ENCODE measurements at regions not wholly inside any gene's neighbourhood (a gene's known extent, or its start where the extent isn't known, plus 50 kb on each side); places are given as distances from the start of the nearest gene placed in this dataset.

DNA sequence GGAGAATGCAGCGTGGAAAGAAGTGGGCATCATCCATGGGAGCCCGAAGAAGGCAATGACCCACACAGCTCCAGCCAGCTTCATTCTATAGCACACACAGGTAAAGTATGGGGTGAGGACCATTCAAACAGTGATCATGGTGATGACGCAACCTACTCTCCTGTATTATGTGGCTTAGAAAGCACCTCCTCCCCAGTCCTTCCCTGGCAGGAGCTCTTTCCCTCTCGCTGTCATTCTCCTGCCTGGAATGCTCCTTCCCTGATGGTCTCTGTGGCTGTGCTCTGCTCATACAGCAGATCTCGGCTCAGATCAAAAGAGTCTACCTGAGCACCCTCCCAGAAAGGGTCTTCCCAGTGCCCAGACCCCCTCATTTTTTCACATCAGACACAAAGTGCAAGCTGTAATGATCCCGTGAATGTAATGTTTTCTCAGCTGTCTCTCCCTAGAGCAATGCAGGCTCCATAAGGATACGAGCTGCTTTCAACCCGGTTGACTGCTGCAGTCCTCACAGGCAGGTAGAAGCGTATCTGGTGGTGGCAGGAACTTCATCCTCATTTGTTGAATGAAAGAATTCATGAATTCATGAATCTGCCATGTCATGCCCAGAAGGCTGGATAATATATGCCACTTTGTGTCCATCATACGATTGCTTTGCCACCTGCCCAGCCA, 248.8 kb downstream of the HS3ST3A1 start:
- 84% methylated on average over 7 of the region's 10 CpGs for WGBS (ENCODE audit: insufficient coverage)
- H3K4me3 Mint-ChIP-seq, result no peak overlapping the region

DNA sequence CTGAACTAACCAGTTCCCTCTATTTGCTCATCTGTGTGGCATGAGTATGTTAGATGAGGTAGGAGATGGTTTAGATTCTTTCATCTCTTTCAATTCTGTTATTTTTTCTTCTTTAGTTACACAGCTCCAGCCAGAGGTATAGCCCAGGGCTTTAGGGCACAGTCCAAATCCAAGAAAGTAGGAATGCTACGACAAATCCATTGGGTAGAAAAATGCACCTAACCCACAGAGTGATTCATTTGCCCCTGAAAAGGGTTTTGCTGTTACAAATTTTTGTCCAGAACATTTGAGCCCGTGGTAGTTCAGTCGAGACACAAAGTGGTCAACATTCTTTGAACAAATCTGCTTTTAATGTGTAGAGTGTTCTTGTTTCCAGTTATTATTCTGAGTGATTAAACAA, 250.7 kb downstream of the HS3ST3A1 start:
- H2AFZ ChIP-seq (ENCODE audit: insufficient read depth, low read depth, low read length, poor library complexity, severe bottlenecking), result no peak overlapping the region
- Mint-ChIP-seq H3K9me3 (ENCODE audit: insufficient read depth) (no peaks in the 10 kb centered on the region), H3K4me3 (no peak overlapping the region), H3K4me1 (no peaks in the 10 kb centered on the region), H3K27ac (no peak overlapping the region), H3K27me3 (no peaks in the 10 kb centered on the region)
- H3K4me3 ChIP-seq (ENCODE audit: control extremely low read depth in 1 of 5, extremely low read depth in 1 of 5, insufficient read depth in 1 of 5, low read depth in 2 of 5, low read length in 4 of 5), result no peak overlapping the region
- H4K20me1 ChIP-seq (ENCODE audit: control insufficient read depth, insufficient read depth, low read length, poor library complexity, severe bottlenecking), result no peaks in the 10 kb centered on the region
- ATAC-seq (ENCODE audit: low read depth), result no peak
- ChIA-PET POLR2A (no interaction called here), CTCF (no interaction called here)
- H3K4me1 ChIP-seq (ENCODE audit: control insufficient read depth in 2 of 2, insufficient read depth in 2 of 2, low read length in 2 of 2), result no peaks in the 10 kb centered on the region
- H3K27me3 ChIP-seq (replicated peaks in 1 of 4; ENCODE audit: control extremely low read depth in 1 of 4, control insufficient read depth in 3 of 4, insufficient read depth in 4 of 4, low read length in 3 of 4), result no peaks in the 10 kb centered on the region
- peaks cover 0 to 3% (median 0%) of the 10 kb centered on the region in 3 donors for H3K9me3 ChIP-seq (ENCODE audit: control extremely low read depth in 1 of 3, control insufficient read depth in 2 of 3, insufficient read depth in 1 of 3, low read length in 2 of 3)
- 83% methylated on average over 2 of the region's 3 CpGs for WGBS (ENCODE audit: insufficient coverage)
- intact Hi-C loops (cut with micrococcal nuclease), result no loop called here
- no peak for TF ChIP-seq EZH2 (IDR thresholded peaks at IDR 0.05; ENCODE audit: borderline replicate concordance, insufficient read depth, low read depth, low read length, poor library complexity, severe bottlenecking)
- TF ChIP-seq, protein P1, sequence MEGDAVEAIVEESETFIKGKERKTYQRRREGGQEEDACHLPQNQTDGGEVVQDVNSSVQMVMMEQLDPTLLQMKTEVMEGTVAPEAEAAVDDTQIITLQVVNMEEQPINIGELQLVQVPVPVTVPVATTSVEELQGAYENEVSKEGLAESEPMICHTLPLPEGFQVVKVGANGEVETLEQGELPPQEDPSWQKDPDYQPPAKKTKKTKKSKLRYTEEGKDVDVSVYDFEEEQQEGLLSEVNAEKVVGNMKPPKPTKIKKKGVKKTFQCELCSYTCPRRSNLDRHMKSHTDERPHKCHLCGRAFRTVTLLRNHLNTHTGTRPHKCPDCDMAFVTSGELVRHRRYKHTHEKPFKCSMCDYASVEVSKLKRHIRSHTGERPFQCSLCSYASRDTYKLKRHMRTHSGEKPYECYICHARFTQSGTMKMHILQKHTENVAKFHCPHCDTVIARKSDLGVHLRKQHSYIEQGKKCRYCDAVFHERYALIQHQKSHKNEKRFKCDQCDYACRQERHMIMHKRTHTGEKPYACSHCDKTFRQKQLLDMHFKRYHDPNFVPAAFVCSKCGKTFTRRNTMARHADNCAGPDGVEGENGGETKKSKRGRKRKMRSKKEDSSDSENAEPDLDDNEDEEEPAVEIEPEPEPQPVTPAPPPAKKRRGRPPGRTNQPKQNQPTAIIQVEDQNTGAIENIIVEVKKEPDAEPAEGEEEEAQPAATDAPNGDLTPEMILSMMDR (IDR thresholded peaks at IDR 0.05), result no peak
- H3K79me2 ChIP-seq (ENCODE audit: control insufficient read depth, insufficient read depth, low read length), result no peaks in the 10 kb centered on the region
- no peaks in the 10 kb centered on the region for H3K36me3 ChIP-seq (replicated peaks in 1 of 2; ENCODE audit: control extremely low read depth in 1 of 2, control insufficient read depth in 1 of 2, extremely low read depth in 1 of 2, insufficient read depth in 2 of 2, low read length in 1 of 2)
- H3K4me2 ChIP-seq (replicated peaks; ENCODE audit: low read depth, low read length, poor library complexity, severe bottlenecking), result no peak overlapping the region
- DNase-seq, result no peak
- H3K9ac ChIP-seq (ENCODE audit: low read length), result no peak overlapping the region
- no peak overlapping the region for H3K27ac ChIP-seq (ENCODE audit: low read length in 2 of 2)

More for the DNA sequence above, 248.8 kb downstream of the HS3ST3A1 start:
- POLR2A ChIA-PET, result no interaction called here
- H3K4me3 ChIP-seq (ENCODE audit: control extremely low read depth in 1 of 5, extremely low read depth in 1 of 5, insufficient read depth in 1 of 5, low read depth in 2 of 5, low read length in 4 of 5), result no peak overlapping the region
- Mint-ChIP-seq H3K4me1 (no peaks in the 10 kb centered on the region), H3K27ac (no peak overlapping the region), H3K9me3 (ENCODE audit: insufficient read depth) (no peaks in the 10 kb centered on the region), H3K27me3 (no peaks in the 10 kb centered on the region)
- no peak for TF ChIP-seq EZH2 (IDR thresholded peaks at IDR 0.05; ENCODE audit: borderline replicate concordance, insufficient read depth, low read depth, low read length, poor library complexity, severe bottlenecking)
- TF ChIP-seq, protein P1 (IDR thresholded peaks at IDR 0.05), result no peak
- H3K4me2 ChIP-seq (replicated peaks; ENCODE audit: low read depth, low read length, poor library complexity, severe bottlenecking), result no peak overlapping the region
- H2AFZ ChIP-seq (ENCODE audit: insufficient read depth, low read depth, low read length, poor library complexity, severe bottlenecking), result no peak overlapping the region
- ATAC-seq (ENCODE audit: low read depth), result no peak
- H4K20me1 ChIP-seq (ENCODE audit: control insufficient read depth, insufficient read depth, low read length, poor library complexity, severe bottlenecking), result no peaks in the 10 kb centered on the region
- no peaks in the 10 kb centered on the region for H3K79me2 ChIP-seq (ENCODE audit: control insufficient read depth, insufficient read depth, low read length)
- H3K4me1 ChIP-seq (ENCODE audit: control insufficient read depth in 2 of 2, insufficient read depth in 2 of 2, low read length in 2 of 2), result no peaks in the 10 kb centered on the region
- no peaks in the 10 kb centered on the region for H3K27me3 ChIP-seq (replicated peaks in 1 of 4; ENCODE audit: control extremely low read depth in 1 of 4, control insufficient read depth in 3 of 4, insufficient read depth in 4 of 4, low read length in 3 of 4)
- peaks cover 0 to 3% (median 0%) of the 10 kb centered on the region in 3 donors for H3K9me3 ChIP-seq (ENCODE audit: control extremely low read depth in 1 of 3, control insufficient read depth in 2 of 3, insufficient read depth in 1 of 3, low read length in 2 of 3)
- DNase-seq, result no peak
- H3K27ac ChIP-seq (ENCODE audit: low read length in 2 of 2), result no peak overlapping the region
- CTCF ChIA-PET, result interaction anchor here (1.3 kb wide), 1 partner anchor 14 kb away, joined by 3 read pairs; no protein-coding TSS in a partner anchor
- H3K36me3 ChIP-seq (replicated peaks in 1 of 2; ENCODE audit: control extremely low read depth in 1 of 2, control insufficient read depth in 1 of 2, extremely low read depth in 1 of 2, insufficient read depth in 2 of 2, low read length in 1 of 2), result no peaks in the 10 kb centered on the region
- intact Hi-C loops (cut with micrococcal nuclease), result no loop called here
- no peak overlapping the region for H3K9ac ChIP-seq (ENCODE audit: low read length)
